Motor neuron (in vitro differentiated cells): ENCODE measurements at regions not wholly inside any gene's neighbourhood (a gene's known extent, or its start where the extent isn't known, plus 50 kb on each side); places are given as distances from the start of the nearest gene placed in this dataset.
A peak's percentile ranks its signal among the peaks of the same experiment; 100 is the strongest.

Experiments used
- ATAC-seq, 8 experiments: fragments of 200-7000 bp; cut with Tn5 transposase; replicated peaks in 6 of 8; 2 replicates each; pipeline ENCODE4 v1.8.0; 2021; ENCODE audit warnings: mild to moderate bottlenecking in 8 of 8, moderate library complexity in 8 of 8
- H3K27ac ChIP-seq, 2 donors: fragments of 250-450 bp; sonication (Bioruptor Pico); 2 replicates each; pipeline ENCODE4 v1.9.0; 2021; ENCODE audit warnings: antibody characterized with exemption in 2 of 2, mild to moderate bottlenecking in 2 of 2, moderate library complexity in 1 of 2
- H3K4me1 ChIP-seq, 2 donors: fragments of 250-450 bp; sonication (Bioruptor Pico); replicated peaks in 1 of 2; 2 replicates each; pipeline ENCODE4 v1.6.1; 2021; ENCODE audit warnings: antibody characterized with exemption in 2 of 2, mild to moderate bottlenecking in 2 of 2, moderate library complexity in 1 of 2
- H3K4me3 ChIP-seq, 5 donors: fragments of 250-450 bp; sonication (Bioruptor Pico); 2 replicates each; pipeline ENCODE4 v1.9.0; 2021; ENCODE audit warnings: antibody characterized with exemption in 5 of 5, mild to moderate bottlenecking in 5 of 5, moderate library complexity in 4 of 5
- WGBS, 10 experiments: fragments of 450-650 bp; shearing (Covaris generic); methylation state at CpG; one replicate each; pipeline ENCODE4 v1.0.0; 2022; 5-methylcytosine and 5-hydroxymethylcytosine counted together
- in situ Hi-C, 9 experiments: fragments of 400-800 bp; cut with MboI; loops; one replicate each; pipeline ENCODE4 v1.15.0; 2021; ENCODE audit warnings: low sequenced_read_pairs in 9 of 9, low pct_unique_long_range_greater_than_20kb in 2 of 9; ENCODE audit not compliant: unreplicated experiment in 9 of 9

- in situ Hi-C loops: no loop called here
- 29 to 90% (median 80%) methylated on average over 1 to 4 of the region's 6 CpGs; no CpG with 5 or more reads in 5 of the 10 experiments for WGBS, 10 experiments
- ATAC-seq: no peak
These were observed 243.1 kb upstream of the GHITM start for GRCh38 chr10:83896219-83896618.

GRCh38 chr10:83897626-83898025, 241.7 kb upstream of the GHITM start:
- in situ Hi-C loops: no loop called here
- whole genome bisulfite sequencing, 10 experiments: 0 to 100% (median 69%) methylated on average over 1 of the region's 1 CpG; no CpG with 5 or more reads in 4 of the 10 experiments
- no peak overlapping the region for H3K4me3 ChIP-seq
- no peaks in the 10 kb centered on the region for H3K4me1 ChIP-seq
- ATAC-seq: no peak
- H3K27ac ChIP-seq: no peak overlapping the region

More at GRCh38 chr10:83896219-83896618, 243.1 kb upstream of the GHITM start:
- H3K4me3 ChIP-seq: no peak overlapping the region
- H3K4me1 ChIP-seq: no peaks in the 10 kb centered on the region
- H3K27ac ChIP-seq: no peak overlapping the region

GRCh38 chr10:83908506-83908905, 230.8 kb upstream of the GHITM start:
- Histone ChIP-seq H3K4me3 (no peak overlapping the region), H3K4me1 (no peaks in the 10 kb centered on the region), H3K27ac (no peak overlapping the region)
- WGBS, 10 experiments: 10 to 100% (median 72%) methylated on average over 1 to 2 of the region's 2 CpGs; no CpG with 5 or more reads in 5 of the 10 experiments
- no peak for ATAC-seq
- in situ Hi-C loops: no loop called here

GRCh38 chr10:83909001-83909400, 230.3 kb upstream of the GHITM start:
- Histone ChIP-seq H3K4me1 (no peaks in the 10 kb centered on the region), H3K4me3 (no peak overlapping the region), H3K27ac (no peak overlapping the region)
- in situ Hi-C loops: no loop called here
- WGBS, 10 experiments: 0 to 20% (median 3%) methylated on average over 1 to 3 of the region's 7 CpGs; no CpG with 5 or more reads in 6 of the 10 experiments
- ATAC-seq: peak in 2 of 8 experiments; percentile 26 to 42

- no peak overlapping the region for H3K27ac ChIP-seq
- 40 to 80% methylated on average over 1 of the region's 1 CpG; no CpG with 5 or more reads in 8 of the 10 experiments for WGBS, 10 experiments
- H3K4me3 ChIP-seq: no peak overlapping the region
- ATAC-seq: no peak
- in situ Hi-C loops: no loop called here
- H3K4me1 ChIP-seq: no peaks in the 10 kb centered on the region
These were observed 223.5 kb upstream of the GHITM start for GRCh38 chr10:83915801-83916200.

GRCh38 chr10:83917537-83918506, 221.5 kb upstream of the GHITM start:
- 0 to 90% (median 60%) methylated on average over 1 to 10 of the region's 17 CpGs; no CpG with 5 or more reads in 1 of the 10 experiments for WGBS, 10 experiments
- peak; percentile 77 to 97 (median 88) for ATAC-seq
- in situ Hi-C loops: no loop called here
- H3K27ac ChIP-seq: no peak overlapping the region
- no peak overlapping the region for H3K4me3 ChIP-seq
- H3K4me1 ChIP-seq: peaks cover 3 to 9% of the 10 kb centered on the region in 2 donors

- WGBS, 10 experiments: 7 to 100% (median 80%) methylated on average over 1 to 2 of the region's 2 CpGs; no CpG with 5 or more reads in 1 of the 10 experiments
- in situ Hi-C loops: no loop called here
- H3K4me3 ChIP-seq: no peak overlapping the region
- H3K27ac ChIP-seq: no peak overlapping the region
- no peak for ATAC-seq
- peaks cover 3 to 10% of the 10 kb centered on the region in 2 donors for H3K4me1 ChIP-seq
These were observed 220.1 kb upstream of the GHITM start for GRCh38 chr10:83919187-83919586.

GRCh38 chr10:83921984-83922860, 217.1 kb upstream of the GHITM start:
- in situ Hi-C loops: no loop called here
- Histone ChIP-seq H3K27ac (no peak overlapping the region), H3K4me1 (peaks cover 3 to 10% of the 10 kb centered on the region in 2 donors), H3K4me3 (no peak overlapping the region)
- ATAC-seq: peak in 6 of 8 experiments; percentile 18 to 83 (median 52)
- 0 to 100% (median 58%) methylated on average over 1 to 3 of the region's 3 CpGs; no CpG with 5 or more reads in 3 of the 10 experiments for WGBS, 10 experiments

- no peak for ATAC-seq
- Histone ChIP-seq H3K4me3 (no peak overlapping the region), H3K4me1 (peaks cover 14 to 23% of the 10 kb centered on the region in 2 donors), H3K27ac (no peak overlapping the region)
- 0 to 52% (median 18%) methylated on average over 1 to 5 of the region's 5 CpGs; no CpG with 5 or more reads in 1 of the 10 experiments for WGBS, 10 experiments
- in situ Hi-C loops: no loop called here
These were observed 214.2 kb upstream of the GHITM start for GRCh38 chr10:83925133-83925532.

GRCh38 chr10:83926606-83927005, 212.7 kb upstream of the GHITM start:
- Histone ChIP-seq H3K27ac (no peak overlapping the region), H3K4me1 (peaks cover 14 to 23% of the 10 kb centered on the region in 2 donors), H3K4me3 (no peak overlapping the region)
- peak in 2 of 8 experiments; percentile 17 to 31 for ATAC-seq
- 0 to 100% (median 60%) methylated on average over 1 to 2 of the region's 2 CpGs; no CpG with 5 or more reads in 1 of the 10 experiments for WGBS, 10 experiments
- in situ Hi-C loops: no loop called here

GRCh38 chr10:83927166-83927565, 212.1 kb upstream of the GHITM start:
- Histone ChIP-seq H3K27ac (no peak overlapping the region), H3K4me1 (peaks cover 14 to 21% of the 10 kb centered on the region in 2 donors), H3K4me3 (no peak overlapping the region)
- ATAC-seq: no peak
- in situ Hi-C loops: no loop called here
- 0 to 86% (median 70%) methylated on average over 1 to 2 of the region's 2 CpGs; no CpG with 5 or more reads in 4 of the 10 experiments for WGBS, 10 experiments

GRCh38 chr10:83929399-83929798, 209.9 kb upstream of the GHITM start:
- H3K4me1 ChIP-seq: peaks cover 11 to 13% of the 10 kb centered on the region in 2 donors
- no peak overlapping the region for H3K4me3 ChIP-seq
- ATAC-seq: peak in 7 of 8 experiments; percentile 14 to 97 (median 90)
- peak overlapping the region in 1 of 2 donors; percentile 44 for H3K27ac ChIP-seq
- in situ Hi-C loops: no loop called here
- WGBS, 10 experiments: 0 to 60% (median 10%) methylated on average over 1 to 3 of the region's 3 CpGs; no CpG with 5 or more reads in 3 of the 10 experiments
